ENCODE measurements at regions not wholly inside any gene's neighbourhood (a gene's known extent, or its start where the extent isn't known, plus 50 kb on each side); places are given as distances from the start of the nearest gene placed in this dataset.

DNA sequence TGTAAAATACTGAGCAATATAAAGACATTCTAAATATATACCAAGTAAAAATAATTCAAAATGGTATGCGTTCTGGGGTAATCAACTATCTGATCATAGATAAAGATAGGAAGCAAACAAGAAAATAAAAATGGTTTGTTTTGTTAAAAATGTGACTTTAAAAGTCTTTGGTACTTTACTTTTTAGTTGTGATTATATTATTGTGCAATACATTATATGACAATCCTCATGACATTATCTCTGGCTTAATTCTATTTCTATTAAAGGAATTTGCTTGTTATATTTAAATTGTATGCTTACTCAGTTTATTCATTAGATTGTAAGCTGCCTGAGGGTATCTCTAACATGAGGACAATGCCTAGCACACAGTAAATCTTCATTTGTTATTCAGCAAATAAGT, 477.9 kb downstream of the TMEM38B start:
- TF ChIP-seq YY1 (IDR thresholded peaks at IDR 0.05) = no peak
- TF ChIP-seq, protein P1, sequence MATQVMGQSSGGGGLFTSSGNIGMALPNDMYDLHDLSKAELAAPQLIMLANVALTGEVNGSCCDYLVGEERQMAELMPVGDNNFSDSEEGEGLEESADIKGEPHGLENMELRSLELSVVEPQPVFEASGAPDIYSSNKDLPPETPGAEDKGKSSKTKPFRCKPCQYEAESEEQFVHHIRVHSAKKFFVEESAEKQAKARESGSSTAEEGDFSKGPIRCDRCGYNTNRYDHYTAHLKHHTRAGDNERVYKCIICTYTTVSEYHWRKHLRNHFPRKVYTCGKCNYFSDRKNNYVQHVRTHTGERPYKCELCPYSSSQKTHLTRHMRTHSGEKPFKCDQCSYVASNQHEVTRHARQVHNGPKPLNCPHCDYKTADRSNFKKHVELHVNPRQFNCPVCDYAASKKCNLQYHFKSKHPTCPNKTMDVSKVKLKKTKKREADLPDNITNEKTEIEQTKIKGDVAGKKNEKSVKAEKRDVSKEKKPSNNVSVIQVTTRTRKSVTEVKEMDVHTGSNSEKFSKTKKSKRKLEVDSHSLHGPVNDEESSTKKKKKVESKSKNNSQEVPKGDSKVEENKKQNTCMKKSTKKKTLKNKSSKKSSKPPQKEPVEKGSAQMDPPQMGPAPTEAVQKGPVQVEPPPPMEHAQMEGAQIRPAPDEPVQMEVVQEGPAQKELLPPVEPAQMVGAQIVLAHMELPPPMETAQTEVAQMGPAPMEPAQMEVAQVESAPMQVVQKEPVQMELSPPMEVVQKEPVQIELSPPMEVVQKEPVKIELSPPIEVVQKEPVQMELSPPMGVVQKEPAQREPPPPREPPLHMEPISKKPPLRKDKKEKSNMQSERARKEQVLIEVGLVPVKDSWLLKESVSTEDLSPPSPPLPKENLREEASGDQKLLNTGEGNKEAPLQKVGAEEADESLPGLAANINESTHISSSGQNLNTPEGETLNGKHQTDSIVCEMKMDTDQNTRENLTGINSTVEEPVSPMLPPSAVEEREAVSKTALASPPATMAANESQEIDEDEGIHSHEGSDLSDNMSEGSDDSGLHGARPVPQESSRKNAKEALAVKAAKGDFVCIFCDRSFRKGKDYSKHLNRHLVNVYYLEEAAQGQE (IDR thresholded peaks at IDR 0.05) = no peak
- TF ChIP-seq, protein P2, sequence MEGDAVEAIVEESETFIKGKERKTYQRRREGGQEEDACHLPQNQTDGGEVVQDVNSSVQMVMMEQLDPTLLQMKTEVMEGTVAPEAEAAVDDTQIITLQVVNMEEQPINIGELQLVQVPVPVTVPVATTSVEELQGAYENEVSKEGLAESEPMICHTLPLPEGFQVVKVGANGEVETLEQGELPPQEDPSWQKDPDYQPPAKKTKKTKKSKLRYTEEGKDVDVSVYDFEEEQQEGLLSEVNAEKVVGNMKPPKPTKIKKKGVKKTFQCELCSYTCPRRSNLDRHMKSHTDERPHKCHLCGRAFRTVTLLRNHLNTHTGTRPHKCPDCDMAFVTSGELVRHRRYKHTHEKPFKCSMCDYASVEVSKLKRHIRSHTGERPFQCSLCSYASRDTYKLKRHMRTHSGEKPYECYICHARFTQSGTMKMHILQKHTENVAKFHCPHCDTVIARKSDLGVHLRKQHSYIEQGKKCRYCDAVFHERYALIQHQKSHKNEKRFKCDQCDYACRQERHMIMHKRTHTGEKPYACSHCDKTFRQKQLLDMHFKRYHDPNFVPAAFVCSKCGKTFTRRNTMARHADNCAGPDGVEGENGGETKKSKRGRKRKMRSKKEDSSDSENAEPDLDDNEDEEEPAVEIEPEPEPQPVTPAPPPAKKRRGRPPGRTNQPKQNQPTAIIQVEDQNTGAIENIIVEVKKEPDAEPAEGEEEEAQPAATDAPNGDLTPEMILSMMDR (IDR thresholded peaks at IDR 0.05; ENCODE audit: low read depth, low read length, missing input control) = no peak
- TF ChIP-seq TAF1 (conservative IDR thresholded peaks at IDR 0.05) = no peak
- TF ChIP-seq, protein P3, sequence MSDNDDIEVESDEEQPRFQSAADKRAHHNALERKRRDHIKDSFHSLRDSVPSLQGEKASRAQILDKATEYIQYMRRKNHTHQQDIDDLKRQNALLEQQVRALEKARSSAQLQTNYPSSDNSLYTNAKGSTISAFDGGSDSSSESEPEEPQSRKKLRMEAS (IDR thresholded peaks at IDR 0.05) = no peak
- TF ChIP-seq FOXA1 (IDR thresholded peaks at IDR 0.05) = no peak
- TF ChIP-seq RAD21 (IDR thresholded peaks at IDR 0.05) = no peak
- no peak for TF ChIP-seq JUND (IDR thresholded peaks at IDR 0.05)
- TF ChIP-seq HNF4G (IDR thresholded peaks at IDR 0.05) = no peak
- no peak for TF ChIP-seq EGR1 (IDR thresholded peaks at IDR 0.05; ENCODE audit: low read depth in 2 of 2)

Data from liver (tissue), 3 donors.